ENCODE measurements at regions not wholly inside any gene's neighbourhood (a gene's known extent, or its start where the extent isn't known, plus 50 kb on each side); places are given as distances from the start of the nearest gene placed in this dataset.

DNA sequence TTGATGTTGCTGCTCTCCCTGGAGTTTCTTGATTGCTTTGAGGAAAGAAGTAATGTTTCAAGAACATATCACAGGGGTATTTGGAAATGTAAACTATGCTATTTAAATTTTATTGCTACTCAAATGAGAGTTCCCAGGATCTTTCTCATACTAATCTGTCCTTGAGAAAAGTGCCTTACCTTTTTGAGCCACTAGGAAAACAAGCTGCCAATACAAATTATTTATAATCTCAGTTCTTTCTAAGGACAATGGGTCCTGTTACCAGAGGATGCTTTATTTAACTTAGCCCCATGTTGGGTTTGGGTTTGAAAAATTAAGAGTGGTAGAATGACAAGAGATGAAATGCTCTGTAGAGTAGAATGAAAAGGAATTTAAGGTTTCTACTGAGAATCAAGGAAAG is 258.2 kb upstream of the PRKD1 start:
- TF ChIP-seq NRF1 (IDR thresholded peaks at IDR 0.05; ENCODE audit: low read depth, low read length) (no peak), SMC3 (IDR thresholded peaks at IDR 0.05; ENCODE audit: low read depth, low read length) (no peak), CTCF (IDR thresholded peaks at IDR 0.05) (peak; percentile 32; the same call in 1 of the 2 replicates), MXI1 (IDR thresholded peaks at IDR 0.05; ENCODE audit: low read depth, low read length) (no peak), POLR2AphosphoS5 (IDR thresholded peaks at IDR 0.05; ENCODE audit: low read depth, low read length) (no peak), FOXM1 (IDR thresholded peaks at IDR 0.05; ENCODE audit: low read depth) (no peak), RAD21 (IDR thresholded peaks at IDR 0.05; ENCODE audit: low read length) (no peak), YY1 (IDR thresholded peaks at IDR 0.05; ENCODE audit: low read depth) (no peak), RFX5 (IDR thresholded peaks at IDR 0.05; ENCODE audit: low read length) (no peak), USF1 (IDR thresholded peaks at IDR 0.05; ENCODE audit: borderline replicate concordance, low read depth) (no peak)
- TF ChIP-seq, protein P1, sequence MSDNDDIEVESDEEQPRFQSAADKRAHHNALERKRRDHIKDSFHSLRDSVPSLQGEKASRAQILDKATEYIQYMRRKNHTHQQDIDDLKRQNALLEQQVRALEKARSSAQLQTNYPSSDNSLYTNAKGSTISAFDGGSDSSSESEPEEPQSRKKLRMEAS (IDR thresholded peaks at IDR 0.05; ENCODE audit: low read depth) = no peak
- TF ChIP-seq, protein P2, sequence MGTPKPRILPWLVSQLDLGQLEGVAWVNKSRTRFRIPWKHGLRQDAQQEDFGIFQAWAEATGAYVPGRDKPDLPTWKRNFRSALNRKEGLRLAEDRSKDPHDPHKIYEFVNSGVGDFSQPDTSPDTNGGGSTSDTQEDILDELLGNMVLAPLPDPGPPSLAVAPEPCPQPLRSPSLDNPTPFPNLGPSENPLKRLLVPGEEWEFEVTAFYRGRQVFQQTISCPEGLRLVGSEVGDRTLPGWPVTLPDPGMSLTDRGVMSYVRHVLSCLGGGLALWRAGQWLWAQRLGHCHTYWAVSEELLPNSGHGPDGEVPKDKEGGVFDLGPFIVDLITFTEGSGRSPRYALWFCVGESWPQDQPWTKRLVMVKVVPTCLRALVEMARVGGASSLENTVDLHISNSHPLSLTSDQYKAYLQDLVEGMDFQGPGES (IDR thresholded peaks at IDR 0.05; ENCODE audit: low read depth, low read length) = no peak

Data from SK-N-SH (cell line).